Lung (tissue), 11 donors: ENCODE measurements at regions not wholly inside any gene's neighbourhood (a gene's known extent, or its start where the extent isn't known, plus 50 kb on each side); places are given as distances from the start of the nearest gene placed in this dataset.
A peak's percentile ranks its signal among the peaks of the same experiment; 100 is the strongest.

Experiments
- ATAC-seq: fragments of 200-7000 bp; cut with Tn5 transposase; one replicate; pipeline ENCODE4 v1.9.1; 2020; ENCODE audit warnings: moderate number of reproducible peaks; ENCODE audit not compliant: insufficient read depth, low FRiP score
- DNase-seq, 3 donors: peaks; one replicate each; pipeline ENCODE4 v3.0.0-alpha.2; 2013 to 2017
- H3K27ac ChIP-seq, 2 donors: one replicate each; pipeline ENCODE4 v1.5.1; 2013; ENCODE audit warnings: mild to moderate bottlenecking in 2 of 2, moderate library complexity in 2 of 2, control low read depth in 1 of 2, inconsistent platforms in 1 of 2, low read depth in 1 of 2, low read length in 1 of 2
- H3K27me3 ChIP-seq, 3 donors: one replicate each; pipeline ENCODE4 v1.5.1; 2013; ENCODE audit warnings: low read length in 2 of 3; ENCODE audit not compliant: control insufficient read depth in 3 of 3, insufficient read depth in 3 of 3
- H3K36me3 ChIP-seq, 4 donors: one replicate each; pipeline ENCODE4 v1.5.1; 2013; ENCODE audit warnings: low read length in 4 of 4, mild to moderate bottlenecking in 1 of 4, moderate library complexity in 1 of 4; ENCODE audit not compliant: control insufficient read depth in 4 of 4, insufficient read depth in 4 of 4
- H3K4me1 ChIP-seq, 5 donors: one replicate each; pipeline ENCODE4 v1.5.1; 2013; ENCODE audit warnings: low read length in 5 of 5, mild to moderate bottlenecking in 2 of 5, moderate library complexity in 1 of 5; ENCODE audit not compliant: control insufficient read depth in 5 of 5, insufficient read depth in 5 of 5
- H3K4me3 ChIP-seq: one replicate; pipeline ENCODE4 v1.5.1; 2013; ENCODE audit warnings: mild to moderate bottlenecking, control low read depth, moderate library complexity
- H3K9ac ChIP-seq, 2 donors: one replicate each; pipeline ENCODE4 v1.5.1; 2013; ENCODE audit warnings: low read length in 2 of 2, control low read depth in 1 of 2; ENCODE audit not compliant: insufficient read depth in 1 of 2
- H3K9me3 ChIP-seq, 4 donors: one replicate each; pipeline ENCODE4 v1.5.1; 2013; ENCODE audit warnings: low read length in 3 of 4, mild to moderate bottlenecking in 1 of 4, moderate library complexity in 1 of 4; ENCODE audit not compliant: control insufficient read depth in 4 of 4, insufficient read depth in 3 of 4
- CTCF ChIP-seq: IDR thresholded peaks from 2 replicates; pipeline ENCODE4 v1.5.1; 2012; ENCODE audit warnings: mild to moderate bottlenecking; ENCODE audit errors: control extremely low read depth, extremely low read depth
- WGBS, 2 donors: extraction: QIAGEN DNeasy Blood & Tissue Kit; methylation state at CpG; one replicate each; pipeline ENCODE4 v1.1.7; 2013; 5-methylcytosine and 5-hydroxymethylcytosine counted together
- donor health status: control.
- donor health status: control.
- donor health status: Bipolar disorder and iron deficiency.
- donor health status: healthy.
- donor health status: DM: yes; HTN: yes; CAD: no.

- no peaks in the 10 kb centered on the region for H3K27me3 ChIP-seq
- H3K4me1 ChIP-seq: peaks cover 0 to 14% (median 0%) of the 10 kb centered on the region in 5 donors
- no peak for TF ChIP-seq CTCF
- no peak overlapping the region for H3K9ac ChIP-seq
- H3K9me3 ChIP-seq: no peaks in the 10 kb centered on the region
- DNase-seq (peak; percentile 30 to 84 (median 74)), ATAC-seq (peak; percentile 25)
- H3K36me3 ChIP-seq: no peaks in the 10 kb centered on the region
- no peak overlapping the region for H3K4me3 ChIP-seq
- WGBS, 2 donors: 61 to 70% methylated on average over 7 of the region's 7 CpGs
- no peak overlapping the region for H3K27ac ChIP-seq
Observed at GRCh38 chr12:93002293-93003054, 73.4 kb upstream of the EEA1 start.

- Histone ChIP-seq H3K4me3 (no peak overlapping the region), H3K27me3 (no peaks in the 10 kb centered on the region), H3K36me3 (no peaks in the 10 kb centered on the region), H3K9ac (no peak overlapping the region), H3K4me1 (peaks cover 0 to 18% (median 4%) of the 10 kb centered on the region in 5 donors), H3K9me3 (no peaks in the 10 kb centered on the region), H3K27ac (no peak overlapping the region)
- DNase-seq (no peak), ATAC-seq (no peak)
- WGBS, 2 donors: 82 to 85% methylated on average over 9 of the region's 9 CpGs
- TF ChIP-seq CTCF: no peak
Observed at GRCh38 chr12:93003531-93004239, 74.6 kb upstream of the EEA1 start.

- no peak for ATAC-seq
Observed at GRCh38 chr12:93005928-93006392, 76.9 kb upstream of the EEA1 start.

More at GRCh38 chr12:93005928-93006392, 76.9 kb upstream of the EEA1 start:
- Histone ChIP-seq H3K36me3 (no peaks in the 10 kb centered on the region), H3K9ac (no peak overlapping the region), H3K4me1 (peaks cover 0 to 18% (median 4%) of the 10 kb centered on the region in 5 donors), H3K27me3 (no peaks in the 10 kb centered on the region), H3K27ac (no peak overlapping the region), H3K4me3 (no peak overlapping the region), H3K9me3 (no peaks in the 10 kb centered on the region)
- 94 to 97% methylated on average over 8 of the region's 8 CpGs for WGBS, 2 donors
- no peak for DNase-seq
- TF ChIP-seq CTCF: no peak
